GM18873 (cell line): ENCODE measurements at regions not wholly inside any gene's neighbourhood (a gene's known extent, or its start where the extent isn't known, plus 50 kb on each side); places are given as distances from the start of the nearest gene placed in this dataset.

Experiments used
- ATAC-seq: cut with Tn5 transposase; IDR thresholded peaks from one replicate; pipeline ENCODE4 v1.9.1; 2021; ENCODE audit warnings: mild to moderate bottlenecking, moderate library complexity, moderate number of reproducible peaks; ENCODE audit not compliant: unreplicated experiment, low FRiP score

DNA sequence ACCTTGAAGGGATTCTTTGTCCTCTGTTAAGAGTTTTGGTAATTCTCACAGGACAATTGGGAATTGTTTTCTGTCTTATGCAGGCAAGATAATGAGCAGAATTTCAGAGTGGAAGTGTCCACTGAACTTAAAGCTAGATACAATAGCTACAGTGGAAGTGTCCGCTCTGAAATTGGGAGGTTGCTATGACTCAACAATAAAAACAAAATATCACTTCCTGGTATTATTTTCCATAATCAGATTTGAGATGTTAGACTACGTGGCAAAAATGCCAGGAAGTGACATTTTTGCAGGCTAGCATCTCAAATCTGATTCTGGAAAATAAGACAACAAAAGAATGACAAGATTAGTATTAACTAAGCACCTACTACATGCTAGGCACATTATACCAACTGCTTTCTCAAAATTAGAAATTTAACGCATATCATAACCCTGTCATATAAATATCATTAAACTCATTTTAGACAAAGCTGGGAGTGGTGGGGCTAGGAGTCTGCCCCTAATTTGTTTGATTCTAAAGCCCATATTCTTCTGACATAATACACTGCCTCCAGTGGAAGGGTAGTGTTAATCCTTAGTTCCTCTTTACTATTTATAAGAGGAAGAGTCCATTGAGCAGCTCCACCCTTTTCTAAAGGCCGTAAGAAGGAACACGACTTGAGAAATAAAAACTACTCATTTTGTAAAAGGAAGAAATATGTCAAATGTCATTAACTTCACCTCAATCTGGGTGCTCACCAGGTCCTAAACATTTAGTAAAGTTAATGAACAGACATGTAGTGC is 266.9 kb upstream of the STT3B start:
- no peak for ATAC-seq

DNA sequence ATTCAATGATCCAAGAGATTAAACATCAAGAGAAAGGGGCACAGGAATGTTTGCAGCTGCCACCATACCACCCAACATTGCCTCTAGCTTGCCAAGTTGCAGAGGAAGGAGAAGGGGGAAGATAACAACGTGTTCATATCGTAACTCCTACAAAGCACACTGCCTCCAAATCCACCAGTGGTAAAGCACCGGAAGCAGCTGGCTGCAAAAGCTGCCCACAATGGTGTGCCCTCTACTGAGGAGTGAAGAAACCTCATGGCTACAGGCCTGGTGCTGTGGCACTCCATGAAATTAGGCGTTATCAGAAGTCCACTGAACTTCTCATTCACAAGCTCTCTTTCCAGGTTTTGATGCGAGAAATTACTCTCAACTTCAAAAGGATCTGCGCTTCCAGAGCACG is 263.9 kb upstream of the STT3B start:
- no peak for ATAC-seq

DNA sequence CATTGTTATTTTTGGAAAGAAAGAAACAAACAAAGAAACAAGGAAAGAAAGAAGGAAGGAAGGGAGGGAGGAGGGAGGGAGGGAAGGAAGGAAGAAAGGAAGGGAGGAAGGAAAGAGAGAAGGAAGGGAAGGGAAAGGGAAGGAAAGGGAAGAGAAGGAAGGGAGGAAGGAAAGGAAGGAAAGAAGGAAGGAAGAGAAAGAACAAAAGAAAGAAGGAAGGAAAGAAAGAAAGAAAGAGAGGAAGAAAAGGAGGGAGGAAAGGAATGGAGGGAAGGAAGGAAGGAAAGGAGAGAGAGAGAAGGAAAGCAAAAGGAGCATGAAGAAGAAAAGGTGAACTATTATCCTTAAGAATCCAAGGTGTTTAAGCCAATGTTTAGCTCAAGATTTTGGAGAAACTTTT is 262.7 kb upstream of the STT3B start:
- ATAC-seq = no peak

DNA sequence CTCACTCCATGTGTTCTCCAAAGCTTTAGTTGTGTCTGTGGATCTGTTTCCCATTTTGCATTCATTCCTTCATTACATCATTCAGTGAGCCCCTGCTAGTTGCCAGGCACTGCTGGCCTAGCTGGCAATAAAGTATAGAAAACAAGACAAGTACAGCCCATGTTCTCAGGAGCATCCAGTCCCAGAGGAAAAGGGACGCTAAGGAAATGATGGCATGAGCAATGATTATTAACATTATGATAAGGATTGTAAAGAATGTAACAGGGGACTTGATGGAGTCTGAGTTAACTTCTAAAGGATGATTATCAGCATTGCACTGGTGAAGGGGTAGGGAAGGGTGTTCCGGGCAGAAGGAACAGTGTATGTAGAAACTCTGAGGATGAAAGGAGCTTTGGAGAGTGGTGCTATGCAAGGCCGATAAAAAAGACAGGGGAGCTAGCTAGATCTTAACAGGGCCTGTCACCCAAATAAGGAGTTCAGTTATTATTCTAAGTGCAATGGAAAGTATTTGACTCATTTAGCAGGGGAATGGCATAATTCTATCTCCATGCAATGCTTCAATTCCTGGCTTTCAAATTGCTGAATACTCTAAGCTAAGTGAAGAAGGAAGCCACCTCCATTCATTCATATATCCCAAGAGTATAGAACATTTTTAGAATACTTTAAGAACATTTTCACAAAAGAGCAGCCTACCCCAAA is 258.2 kb upstream of the STT3B start:
- ATAC-seq = no peak

DNA sequence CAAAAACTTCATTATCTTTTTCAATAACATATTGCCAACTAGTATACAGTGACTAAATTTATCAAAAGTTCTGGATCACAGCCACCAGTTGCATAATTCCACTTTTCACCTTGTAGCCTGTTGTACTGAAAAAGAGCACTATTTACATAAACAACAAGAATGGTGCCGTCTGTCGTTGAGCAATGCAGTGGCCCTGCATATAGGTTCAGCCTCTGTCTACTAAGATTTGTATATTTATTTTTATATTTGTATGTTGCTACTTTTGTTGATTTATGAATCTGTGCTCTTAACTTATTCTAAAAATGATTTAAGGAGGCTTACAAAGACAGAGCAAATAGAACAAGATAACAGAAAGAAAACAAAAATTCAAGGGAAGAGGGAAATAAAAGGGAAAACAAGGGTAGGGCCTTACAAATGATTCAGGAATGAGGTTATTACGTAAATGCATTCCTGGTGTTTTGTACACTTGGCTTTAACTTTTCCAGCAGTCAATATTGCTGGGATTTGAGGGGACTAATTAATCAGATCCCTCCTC is 257.6 kb upstream of the STT3B start:
- ATAC-seq = no peak

- ATAC-seq = no peak
Observed at GRCh38 chr3:31275583-31275982, 257.1 kb upstream of the STT3B start.

GRCh38 chr3:31277582-31277981 is 255.1 kb upstream of the STT3B start:
- ATAC-seq = no peak

- no peak for ATAC-seq
Observed at GRCh38 chr3:31278532-31278931, 254.2 kb upstream of the STT3B start.

DNA sequence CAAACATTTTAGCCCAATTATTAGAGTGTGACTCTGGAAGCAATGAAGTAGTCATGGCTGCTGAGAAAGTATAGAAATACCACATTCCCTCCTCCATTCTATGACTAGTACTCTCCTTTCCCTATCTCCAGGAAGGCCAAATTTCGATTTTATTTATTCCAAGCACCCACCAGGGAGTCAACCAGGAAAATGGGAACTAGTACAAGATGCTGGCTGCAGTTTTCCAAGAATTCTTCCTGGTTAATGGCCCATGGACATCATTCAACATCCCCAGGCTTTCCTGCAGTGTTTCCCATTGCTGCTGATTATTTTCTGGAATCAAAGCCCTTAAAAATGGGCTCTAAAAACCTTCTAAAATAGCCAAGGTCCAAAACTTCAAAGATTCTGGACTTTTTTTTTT is 247.9 kb upstream of the STT3B start:
- no peak for ATAC-seq

- no peak for ATAC-seq
Observed at GRCh38 chr3:31285833-31286486, 246.8 kb upstream of the STT3B start.

- no peak for ATAC-seq
Observed at GRCh38 chr3:31288224-31288623, 244.5 kb upstream of the STT3B start.

DNA sequence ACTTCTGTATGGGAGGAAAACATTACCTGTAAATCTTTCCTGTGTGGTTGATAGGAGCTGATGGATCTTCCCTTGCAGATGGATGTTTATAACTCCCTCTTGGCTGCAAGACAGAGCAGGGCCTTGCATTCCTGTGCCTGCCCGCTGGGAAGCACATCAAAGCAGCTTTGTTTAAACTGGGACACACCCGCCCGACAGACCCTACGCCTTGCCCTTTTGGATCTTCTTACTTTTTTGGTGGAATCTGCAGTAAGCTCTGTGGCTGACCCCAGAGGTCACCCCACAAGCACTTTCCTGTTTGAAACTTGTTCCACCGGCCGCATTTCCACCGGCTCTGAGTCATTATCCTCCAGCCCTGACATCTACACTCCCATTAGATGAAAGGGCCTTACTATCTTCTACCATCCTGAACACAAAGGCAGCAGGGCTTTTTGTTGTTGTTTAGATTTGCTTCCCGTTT is 244.1 kb upstream of the STT3B start:
- no peak for ATAC-seq

- ATAC-seq = no peak
Observed at GRCh38 chr3:31289584-31289983, 243.1 kb upstream of the STT3B start.

GRCh38 chr3:31290046-31290445 is 242.7 kb upstream of the STT3B start:
- ATAC-seq = no peak

- no peak for ATAC-seq
Observed at GRCh38 chr3:31291818-31292217, 240.9 kb upstream of the STT3B start.

DNA sequence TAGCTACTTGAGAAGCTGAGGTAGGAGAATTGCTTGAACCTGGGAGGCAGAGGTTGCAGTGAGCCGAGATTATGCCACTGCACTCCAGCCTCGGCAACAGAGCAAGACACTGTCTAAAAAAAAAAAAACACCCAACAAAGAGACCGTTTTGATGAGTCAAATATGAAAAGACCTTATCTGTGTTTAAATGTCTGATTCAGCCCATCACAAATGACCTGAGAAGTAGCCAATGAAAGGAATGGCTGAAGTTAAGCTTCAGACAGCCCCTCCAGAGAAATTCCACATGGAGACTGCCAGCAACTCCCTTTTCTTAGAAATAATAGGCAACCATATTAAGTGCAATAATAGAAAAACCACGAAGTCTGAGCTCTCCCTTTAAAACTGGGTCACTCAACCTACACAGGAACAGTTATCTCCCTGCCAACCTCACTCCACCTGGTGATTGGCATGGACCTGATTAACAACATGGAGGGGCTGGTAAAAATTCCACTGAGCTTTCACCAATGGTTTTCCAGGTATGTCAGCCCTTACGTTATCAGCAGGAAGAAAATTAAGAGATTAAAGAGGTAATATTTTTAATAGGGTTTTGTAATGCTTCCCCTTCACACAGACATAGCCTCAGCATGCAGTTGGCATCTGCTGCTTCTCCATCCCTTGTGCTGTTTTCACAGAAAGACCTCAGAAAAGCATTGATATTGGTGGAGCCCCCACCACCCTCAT is 238.1 kb upstream of the STT3B start:
- no peak for ATAC-seq

DNA sequence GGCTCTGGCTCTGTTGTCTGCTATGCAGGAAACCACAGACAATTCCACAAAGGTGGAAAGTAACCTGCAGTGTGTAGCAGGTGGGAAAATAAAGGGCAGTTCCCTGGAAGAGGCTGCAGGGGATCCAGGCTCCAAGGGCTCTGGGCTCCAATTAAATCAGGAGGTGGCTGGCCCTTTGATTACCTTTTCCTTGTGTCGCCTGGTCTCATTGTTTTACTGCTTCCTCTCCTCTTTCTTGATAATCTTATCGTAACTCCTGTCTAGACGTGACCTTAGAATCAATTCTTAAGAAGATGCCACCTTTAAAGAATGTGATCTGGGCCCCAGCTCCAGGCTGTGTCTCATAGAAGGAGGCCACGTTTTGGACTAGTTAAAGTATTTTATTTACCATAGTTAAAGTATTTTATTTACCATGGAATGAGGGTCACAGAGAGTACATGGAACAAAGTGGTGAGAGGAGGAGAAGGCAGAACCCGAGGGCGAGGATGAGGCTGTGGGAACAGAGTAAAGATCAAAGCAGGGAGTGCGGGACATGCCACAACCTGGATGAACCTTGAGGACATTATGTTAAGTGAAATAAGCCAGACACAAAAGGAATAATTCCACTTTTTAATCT is 237.5 kb upstream of the STT3B start:
- ATAC-seq = no peak

GRCh38 chr3:31297726-31298298 is 234.9 kb upstream of the STT3B start:
- no peak for ATAC-seq

GRCh38 chr3:31300456-31301443 is 232.0 kb upstream of the STT3B start:
- no peak for ATAC-seq
